RWPE2 (cell line): ENCODE measurements at regions not wholly inside any gene's neighbourhood (a gene's known extent, or its start where the extent isn't known, plus 50 kb on each side); places are given as distances from the start of the nearest gene placed in this dataset.
"Not testable (repeated sequence)": the region's sequence is repeated elsewhere in the genome, so short reads cannot be mapped to it uniquely, and the experiment has no call there.

Source experiments
- ATAC-seq: fragments of 200-7000 bp; cut with Tn5 transposase; 3 replicates; pipeline ENCODE4 v1.9.1; 2021; ENCODE audit warnings: low read depth
- DNase-seq: peaks from one replicate; pipeline ENCODE4 v3.0.0-alpha.2; 2020; ENCODE audit warnings: low spot score
- H3K27ac ChIP-seq: fragments of 450-650 bp; 2 replicates; pipeline ENCODE4 v1.5.1; 2017; ENCODE audit warnings: mild to moderate bottlenecking; ENCODE audit not compliant: poor library complexity, severe bottlenecking
- H3K27me3 ChIP-seq: fragments of 250-450 bp; sonication (Bioruptor Pico); 2 replicates; pipeline ENCODE4 v1.5.1; 2021; ENCODE audit warnings: mild to moderate bottlenecking, moderate library complexity; ENCODE audit not compliant: insufficient read depth, poor library complexity, severe bottlenecking
- H3K36me3 ChIP-seq: fragments of 250-450 bp; sonication (Bioruptor Pico); 2 replicates; pipeline ENCODE4 v1.5.1; 2020; ENCODE audit warnings: low read depth, mild to moderate bottlenecking, moderate library complexity
- H3K4me1 ChIP-seq: fragments of 250-450 bp; sonication (Bioruptor Pico); 2 replicates; pipeline ENCODE4 v1.5.1; 2021; ENCODE audit warnings: mild to moderate bottlenecking, moderate library complexity; ENCODE audit not compliant: insufficient read depth, poor library complexity, severe bottlenecking
- H3K4me3 ChIP-seq: fragments of 250-450 bp; sonication (Bioruptor Pico); 2 replicates; pipeline ENCODE4 v1.5.1; 2021; ENCODE audit warnings: mild to moderate bottlenecking, moderate library complexity; ENCODE audit not compliant: severe bottlenecking
- H3K9me3 ChIP-seq: fragments of 250-450 bp; sonication (Bioruptor Pico); 2 replicates; pipeline ENCODE4 v1.5.1; 2021; ENCODE audit warnings: mild to moderate bottlenecking, moderate library complexity; ENCODE audit not compliant: severe bottlenecking
- TF ChIP-seq, protein P1 (sequence below): fragments of 450-650 bp; IDR thresholded peaks from one replicate; pipeline ENCODE4 v1.5.1; 2017; ENCODE audit warnings: mild to moderate bottlenecking, moderate library complexity; ENCODE audit not compliant: poor library complexity, severe bottlenecking

DNA sequence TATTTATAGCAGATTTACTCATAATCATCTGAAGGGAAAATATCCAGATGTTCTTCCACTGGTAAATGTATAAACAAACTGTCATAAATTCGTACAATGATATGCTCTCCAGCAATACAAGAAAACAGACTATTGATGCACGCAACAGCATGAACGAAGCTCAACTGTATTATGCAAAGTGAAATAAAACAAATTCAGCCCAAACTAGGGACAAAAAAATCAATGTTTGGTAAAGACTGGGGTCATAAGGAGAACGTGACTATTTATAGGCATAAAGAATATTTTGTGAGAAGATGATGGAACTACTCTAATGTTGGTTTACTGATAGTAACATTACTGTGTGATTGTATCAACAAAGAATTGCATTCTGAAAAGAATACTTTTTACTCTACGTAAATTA, 1276.7 kb upstream of the DDX18 start:
- DNase-seq (no peak), ATAC-seq (no peak)
- peaks cover 5% of the 10 kb centered on the region for H3K27me3 ChIP-seq
- H3K27ac ChIP-seq, result no peak overlapping the region
- TF ChIP-seq, protein P1, sequence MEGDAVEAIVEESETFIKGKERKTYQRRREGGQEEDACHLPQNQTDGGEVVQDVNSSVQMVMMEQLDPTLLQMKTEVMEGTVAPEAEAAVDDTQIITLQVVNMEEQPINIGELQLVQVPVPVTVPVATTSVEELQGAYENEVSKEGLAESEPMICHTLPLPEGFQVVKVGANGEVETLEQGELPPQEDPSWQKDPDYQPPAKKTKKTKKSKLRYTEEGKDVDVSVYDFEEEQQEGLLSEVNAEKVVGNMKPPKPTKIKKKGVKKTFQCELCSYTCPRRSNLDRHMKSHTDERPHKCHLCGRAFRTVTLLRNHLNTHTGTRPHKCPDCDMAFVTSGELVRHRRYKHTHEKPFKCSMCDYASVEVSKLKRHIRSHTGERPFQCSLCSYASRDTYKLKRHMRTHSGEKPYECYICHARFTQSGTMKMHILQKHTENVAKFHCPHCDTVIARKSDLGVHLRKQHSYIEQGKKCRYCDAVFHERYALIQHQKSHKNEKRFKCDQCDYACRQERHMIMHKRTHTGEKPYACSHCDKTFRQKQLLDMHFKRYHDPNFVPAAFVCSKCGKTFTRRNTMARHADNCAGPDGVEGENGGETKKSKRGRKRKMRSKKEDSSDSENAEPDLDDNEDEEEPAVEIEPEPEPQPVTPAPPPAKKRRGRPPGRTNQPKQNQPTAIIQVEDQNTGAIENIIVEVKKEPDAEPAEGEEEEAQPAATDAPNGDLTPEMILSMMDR, result no peak
- no peak overlapping the region for H3K4me3 ChIP-seq
- H3K4me1 ChIP-seq, result no peaks in the 10 kb centered on the region
- no peaks in the 10 kb centered on the region for H3K9me3 ChIP-seq
- no peaks in the 10 kb centered on the region for H3K36me3 ChIP-seq

GRCh38 chr2:116545286-116546068, 1269.0 kb upstream of the DDX18 start:
- Histone ChIP-seq H3K27ac (no peak overlapping the region), H3K27me3 (no peaks in the 10 kb centered on the region), H3K4me3 (no peak overlapping the region), H3K9me3 (peaks cover 2% of the 10 kb centered on the region), H3K36me3 (no peaks in the 10 kb centered on the region), H3K4me1 (no peaks in the 10 kb centered on the region)
- ATAC-seq, result no peak
- TF ChIP-seq, protein P1, result no peak
- DNase-seq, result no peak

GRCh38 chr2:116552738-116553419, 1261.6 kb upstream of the DDX18 start:
- not testable (repeated sequence) for DNase-seq, H3K36me3 ChIP-seq, H3K9me3 ChIP-seq, H3K4me1 ChIP-seq, ATAC-seq, H3K27ac ChIP-seq, H3K27me3 ChIP-seq, H3K4me3 ChIP-seq

DNA sequence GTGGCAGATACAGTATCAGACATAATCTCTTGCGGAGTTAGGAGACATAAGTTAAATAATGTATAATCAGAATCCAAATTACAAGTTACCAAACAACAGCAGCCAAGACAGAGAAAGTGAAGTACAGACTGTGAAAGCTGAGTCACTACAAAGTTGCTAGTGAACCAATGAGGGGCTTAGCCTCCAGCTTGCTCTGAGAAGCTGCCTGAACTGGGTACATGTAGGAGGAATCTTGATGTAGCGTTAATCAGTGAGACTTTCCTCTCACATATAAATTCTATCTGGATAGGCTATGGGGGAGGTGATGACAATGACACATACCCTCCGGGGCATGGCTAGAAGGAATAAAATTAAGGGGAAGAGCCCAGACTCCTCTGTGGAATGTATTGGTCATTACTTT, 1234.3 kb upstream of the DDX18 start:
- TF ChIP-seq, protein P1, result no peak
- no peak overlapping the region for H3K27ac ChIP-seq
- no peaks in the 10 kb centered on the region for H3K4me1 ChIP-seq
- ATAC-seq (no peak), DNase-seq (no peak)
- H3K27me3 ChIP-seq, result no peaks in the 10 kb centered on the region
- H3K9me3 ChIP-seq, result no peaks in the 10 kb centered on the region
- no peak overlapping the region for H3K4me3 ChIP-seq
- no peaks in the 10 kb centered on the region for H3K36me3 ChIP-seq

DNA sequence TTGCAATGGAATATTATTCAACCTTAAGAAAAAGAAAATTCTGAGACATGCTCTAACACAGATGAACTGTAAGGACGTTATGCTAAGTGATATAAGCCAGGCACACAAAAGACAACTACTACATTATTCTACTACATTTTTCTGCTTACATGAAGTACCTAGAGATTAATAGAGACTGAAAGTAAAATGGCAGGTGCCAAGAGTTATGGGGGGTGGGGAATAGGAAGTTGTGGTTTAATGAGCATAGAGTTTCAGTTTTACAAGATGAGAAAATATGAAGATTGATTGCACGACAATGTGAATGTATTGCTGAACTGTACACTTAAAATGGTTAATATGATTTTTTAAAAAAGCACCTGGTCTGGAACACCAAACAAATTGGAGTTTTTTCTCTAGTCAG, 1231.6 kb upstream of the DDX18 start:
- TF ChIP-seq, protein P1, result no peak
- H3K36me3 ChIP-seq, result no peaks in the 10 kb centered on the region
- no peaks in the 10 kb centered on the region for H3K9me3 ChIP-seq
- H3K4me1 ChIP-seq, result no peaks in the 10 kb centered on the region
- ATAC-seq (no peak), DNase-seq (no peak)
- H3K4me3 ChIP-seq, result no peak overlapping the region
- H3K27ac ChIP-seq, result no peak overlapping the region
- H3K27me3 ChIP-seq, result no peaks in the 10 kb centered on the region
